ENCODE measurements at regions not wholly inside any gene's neighbourhood (a gene's known extent, or its start where the extent isn't known, plus 50 kb on each side); places are given as distances from the start of the nearest gene placed in this dataset.
A peak's percentile ranks its signal among the peaks of the same experiment; 100 is the strongest.

DNA sequence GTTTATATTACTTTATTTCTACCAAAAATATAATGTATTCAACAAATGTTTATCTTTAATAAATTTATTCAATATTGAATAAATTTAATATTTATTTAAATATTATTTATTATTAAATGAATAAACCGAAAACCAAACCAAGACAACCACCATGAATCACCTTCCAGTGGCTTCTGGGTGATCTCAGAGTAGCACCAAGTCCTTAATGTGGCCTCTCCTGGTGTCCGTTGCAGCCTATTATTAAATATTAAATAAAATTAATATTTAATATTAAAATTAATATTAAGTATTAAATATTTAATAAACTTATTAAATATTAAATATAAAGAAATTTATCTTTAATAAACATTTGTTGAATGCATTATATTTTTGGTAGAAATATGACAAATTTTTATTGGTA, 143.3 kb upstream of the PLPP4 start:
- Mint-ChIP-seq H3K4me1 (peaks cover 5% of the 10 kb centered on the region), H3K27me3 (ENCODE audit: low read depth) (no peaks in the 10 kb centered on the region; the same call in 1 of the 2 replicates), H3K9me3 (peaks cover 22% of the 10 kb centered on the region), H3K27ac (no peak overlapping the region), H3K4me3 (no peak overlapping the region), H3K36me3 (no peaks in the 10 kb centered on the region)
- no peak for ATAC-seq
- DNase-seq (ENCODE audit: low spot score) = no peak
- ChIA-PET POLR2A (no interaction called here), CTCF (no interaction called here)
- TF ChIP-seq KAT7 (CRISPR knock-in tag; IDR thresholded peaks at IDR 0.05; ENCODE audit: borderline replicate concordance) (no peak), HMGA2 (CRISPR knock-in tag; IDR thresholded peaks at IDR 0.05) (peak; percentile 99), SOX15 (CRISPR knock-in tag; IDR thresholded peaks at IDR 0.05) (no peak), ZNF396 (CRISPR knock-in tag; IDR thresholded peaks at IDR 0.05; ENCODE audit: borderline replicate concordance) (no peak), AR (CRISPR knock-in tag; IDR thresholded peaks at IDR 0.05) (no peak), ZNF416 (CRISPR knock-in tag; IDR thresholded peaks at IDR 0.05) (no peak), ZNF671 (CRISPR knock-in tag; IDR thresholded peaks at IDR 0.05) (no peak)

- POLR2A ChIA-PET = no interaction called here
- Mint-ChIP-seq H3K4me1 (peaks cover 5% of the 10 kb centered on the region), H3K36me3 (no peaks in the 10 kb centered on the region), H3K9me3 (peaks cover 22% of the 10 kb centered on the region), H3K27me3 (ENCODE audit: low read depth) (no peaks in the 10 kb centered on the region; the same call in 1 of the 2 replicates), H3K4me3 (no peak overlapping the region), H3K27ac (no peak overlapping the region)
- ATAC-seq (no peak), DNase-seq (ENCODE audit: low spot score) (no peak)
- no peak for TF ChIP-seq TEAD4 (CRISPR knock-in tag; IDR thresholded peaks at IDR 0.05)
- no peak for TF ChIP-seq TP53 (CRISPR knock-in tag; IDR thresholded peaks at IDR 0.05)
- TF ChIP-seq USF1 (CRISPR knock-in tag; IDR thresholded peaks at IDR 0.05) = no peak
- TF ChIP-seq ZNF416 (CRISPR knock-in tag; IDR thresholded peaks at IDR 0.05) = no peak
- no peak for TF ChIP-seq MXD4 (CRISPR knock-in tag; IDR thresholded peaks at IDR 0.05; ENCODE audit: borderline replicate concordance)
- CTCF ChIA-PET = no interaction called here
Measured at GRCh38 chr10:120314442-120314841, 142.6 kb upstream of the PLPP4 start.

DNA sequence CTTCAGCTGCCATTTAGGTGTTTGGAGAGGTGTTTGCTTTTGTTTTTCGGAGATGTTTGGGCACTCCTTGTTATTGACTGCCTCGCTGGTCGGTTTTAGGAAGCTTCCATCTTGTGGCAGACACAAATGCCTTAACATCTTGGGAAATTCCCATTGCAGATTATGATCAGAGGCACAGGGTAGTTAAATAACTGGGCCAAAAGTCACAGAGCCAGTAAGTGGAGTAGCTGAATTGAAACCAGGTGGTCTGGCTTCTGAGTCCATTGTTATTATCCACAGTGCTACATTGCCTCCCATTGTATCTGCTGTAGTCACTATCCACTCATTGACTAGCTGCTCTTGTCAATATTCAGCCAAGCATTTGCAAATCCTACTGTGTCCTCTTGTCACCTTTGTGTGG, 138.2 kb upstream of the PLPP4 start:
- H3K4me1 Mint-ChIP-seq = no peaks in the 10 kb centered on the region
- CTCF ChIA-PET = interaction anchor here (1.1 to 1.6 kb wide), 2 partner anchors 18 to 97 kb away, joined by 3 to 4 read pairs; no protein-coding TSS in a partner anchor
- TF ChIP-seq SMAD3 (CRISPR knock-in tag; IDR thresholded peaks at IDR 0.05; ENCODE audit: borderline replicate concordance) (no peak), ZBTB43 (CRISPR knock-in tag; IDR thresholded peaks at IDR 0.05) (no peak), AR (CRISPR knock-in tag; IDR thresholded peaks at IDR 0.05) (no peak), ZNF532 (CRISPR knock-in tag; IDR thresholded peaks at IDR 0.05; ENCODE audit: borderline replicate concordance) (no peak), CREM (CRISPR knock-in tag; IDR thresholded peaks at IDR 0.05) (no peak), NR3C1 (CRISPR knock-in tag; conservative IDR thresholded peaks at IDR 0.05; ENCODE audit: low read depth) (no peak)
- TF ChIP-seq, protein P1, sequence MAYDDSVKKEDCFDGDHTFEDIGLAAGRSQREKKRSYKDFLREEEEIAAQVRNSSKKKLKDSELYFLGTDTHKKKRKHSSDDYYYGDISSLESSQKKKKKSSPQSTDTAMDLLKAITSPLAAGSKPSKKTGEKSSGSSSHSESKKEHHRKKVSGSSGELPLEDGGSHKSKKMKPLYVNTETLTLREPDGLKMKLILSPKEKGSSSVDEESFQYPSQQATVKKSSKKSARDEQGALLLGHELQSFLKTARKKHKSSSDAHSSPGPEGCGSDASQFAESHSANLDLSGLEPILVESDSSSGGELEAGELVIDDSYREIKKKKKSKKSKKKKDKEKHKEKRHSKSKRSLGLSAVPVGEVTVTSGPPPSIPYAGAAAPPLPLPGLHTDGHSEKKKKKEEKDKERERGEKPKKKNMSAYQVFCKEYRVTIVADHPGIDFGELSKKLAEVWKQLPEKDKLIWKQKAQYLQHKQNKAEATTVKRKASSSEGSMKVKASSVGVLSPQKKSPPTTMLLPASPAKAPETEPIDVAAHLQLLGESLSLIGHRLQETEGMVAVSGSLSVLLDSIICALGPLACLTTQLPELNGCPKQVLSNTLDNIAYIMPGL (CRISPR knock-in tag; IDR thresholded peaks at IDR 0.05) = no peak
- TF ChIP-seq, protein P2, sequence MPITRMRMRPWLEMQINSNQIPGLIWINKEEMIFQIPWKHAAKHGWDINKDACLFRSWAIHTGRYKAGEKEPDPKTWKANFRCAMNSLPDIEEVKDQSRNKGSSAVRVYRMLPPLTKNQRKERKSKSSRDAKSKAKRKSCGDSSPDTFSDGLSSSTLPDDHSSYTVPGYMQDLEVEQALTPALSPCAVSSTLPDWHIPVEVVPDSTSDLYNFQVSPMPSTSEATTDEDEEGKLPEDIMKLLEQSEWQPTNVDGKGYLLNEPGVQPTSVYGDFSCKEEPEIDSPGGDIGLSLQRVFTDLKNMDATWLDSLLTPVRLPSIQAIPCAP (CRISPR knock-in tag; IDR thresholded peaks at IDR 0.05) = no peak

More for the DNA sequence above, 138.2 kb upstream of the PLPP4 start:
- no peak for ATAC-seq
- Mint-ChIP-seq H3K36me3 (no peaks in the 10 kb centered on the region), H3K4me3 (no peak overlapping the region), H3K27me3 (ENCODE audit: low read depth) (no peaks in the 10 kb centered on the region; the same call in 1 of the 2 replicates), H3K27ac (no peak overlapping the region), H3K9me3 (peaks cover 10% of the 10 kb centered on the region)
- POLR2A ChIA-PET = no interaction called here
- DNase-seq (ENCODE audit: low spot score) = no peak
